Stimulated activated CD8-positive, alpha-beta memory T cell treated with anti-CD3 and anti-CD28 coated beads, Interleukin-4, amount 100 ng/mL, for 48 hours (primary cell): ENCODE measurements at regions not wholly inside any gene's neighbourhood (a gene's known extent, or its start where the extent isn't known, plus 50 kb on each side); places are given as distances from the start of the nearest gene placed in this dataset.

Source experiments
- DNase-seq: peaks from one replicate; pipeline ENCODE4 v3.0.0-alpha.2; 2020

- DNase-seq: no peak
Measured at GRCh38 chr2:147100406-147101035, 744.3 kb upstream of the ACVR2A start.

GRCh38 chr2:147099845-147100244, 745.0 kb upstream of the ACVR2A start:
- no peak for DNase-seq

GRCh38 chr2:147098940-147099339, 745.9 kb upstream of the ACVR2A start:
- no peak for DNase-seq

- DNase-seq: no peak
Measured at GRCh38 chr2:147097747-147098146, 747.1 kb upstream of the ACVR2A start.

- no peak for DNase-seq
Measured at GRCh38 chr2:147096671-147097070, 748.2 kb upstream of the ACVR2A start.

- DNase-seq: no peak
Measured at GRCh38 chr2:147095376-147095775, 749.5 kb upstream of the ACVR2A start.

GRCh38 chr2:147094077-147094476, 750.8 kb upstream of the ACVR2A start:
- no peak for DNase-seq

- DNase-seq: no peak
Measured at GRCh38 chr2:147092266-147092665, 752.6 kb upstream of the ACVR2A start.

- no peak for DNase-seq
Measured at GRCh38 chr2:147091448-147091847, 753.4 kb upstream of the ACVR2A start.

- no peak for DNase-seq
Measured at GRCh38 chr2:147088871-147089270, 756.0 kb upstream of the ACVR2A start.

GRCh38 chr2:147086715-147087114, 758.1 kb upstream of the ACVR2A start:
- no peak for DNase-seq

- no peak for DNase-seq
Measured at GRCh38 chr2:147083664-147084063, 761.2 kb upstream of the ACVR2A start.

GRCh38 chr2:147082850-147083522, 761.8 kb upstream of the ACVR2A start:
- DNase-seq: peak; percentile 64

- no peak for DNase-seq
Measured at GRCh38 chr2:147081831-147082230, 763.0 kb upstream of the ACVR2A start.

- DNase-seq: no peak
Measured at GRCh38 chr2:147076634-147077033, 768.2 kb upstream of the ACVR2A start.

GRCh38 chr2:147068071-147068470, 776.8 kb upstream of the ACVR2A start:
- DNase-seq: no peak

- DNase-seq: no peak
Measured at GRCh38 chr2:147067136-147067535, 777.7 kb upstream of the ACVR2A start.

GRCh38 chr2:147062073-147062472, 782.8 kb upstream of the ACVR2A start:
- no peak for DNase-seq

GRCh38 chr2:147061269-147061668, 783.6 kb upstream of the ACVR2A start:
- DNase-seq: no peak

- no peak for DNase-seq
Measured at GRCh38 chr2:147057892-147058490, 786.8 kb upstream of the ACVR2A start.

GRCh38 chr2:147051814-147052213, 793.0 kb upstream of the ACVR2A start:
- DNase-seq: no peak

- no peak for DNase-seq
Measured at GRCh38 chr2:147051248-147051647, 793.6 kb upstream of the ACVR2A start.

GRCh38 chr2:147049957-147050356, 794.9 kb upstream of the ACVR2A start:
- no peak for DNase-seq

GRCh38 chr2:147046473-147046872, 798.4 kb upstream of the ACVR2A start:
- DNase-seq: no peak
